K562 (cell line): ENCODE measurements at regions not wholly inside any gene's neighbourhood (a gene's known extent, or its start where the extent isn't known, plus 50 kb on each side); places are given as distances from the start of the nearest gene placed in this dataset.

Experiments used
- ATAC-seq: fragments of 200-7000 bp; cut with Tn5 transposase; 3 replicates; pipeline ENCODE4 v1.9.1; 2020; ENCODE audit warnings: moderate library complexity
- BruUV-seq: library from RNA; stranded (reverse); fragments of 400-500 nt; replicated peaks from 2 replicates; lab custom pipeline; 2021; lab: Mats Ljungman, UMichigan
- CTCF ChIA-PET: fragments of 300-600 bp; formaldehyde crosslinking; extraction: SDS; loops from one replicate; lab custom pipeline; 2021; ENCODE audit warnings: low intra/inter-chr PET ratio; lab: Yijun Ruan, JAX
- POLR2A ChIA-PET: fragments of 300-600, 350-650 bp; sonication (Branson Sonifier 250); formaldehyde crosslinking; extraction: SDS; loops from one replicate; lab custom pipeline; 2021; ENCODE audit warnings: antibody characterized with exemption, inconsistent platforms; lab: Yijun Ruan, JAX
- DNase-seq, 4 experiments: peaks; one replicate each; pipeline versions ENCODE4 v3.0.0 to v3.0.0-alpha.2; 2011 to 2018; ENCODE audit warnings: low spot score in 3 of 4, mixed read lengths in 3 of 4; ENCODE audit errors: extremely low read depth in 1 of 4
- FAIRE-seq: peaks from 2 replicates; lab custom pipeline; 2011; peaks lifted over from hg19 to GRCh38; lab: Jason Lieb, UNC
- H2AFZ ChIP-seq: 2 replicates; pipeline ENCODE4 v1.6.0; 2011; ENCODE audit warnings: low read depth, low read length, control low read depth, inconsistent platforms
- H3K27ac ChIP-seq: fragments of 200-600 bp; 3 replicates; pipeline ENCODE4 v1.8.0; 2011; ENCODE audit warnings: low read depth, mild to moderate bottlenecking, control low read depth, inconsistent platforms, low read length, moderate library complexity, mixed read lengths; ENCODE audit errors: extremely low read depth
- H3K27me3 ChIP-seq, 2 experiments: fragments of 300-600 bp in 1 of 2; 2 replicates in 1 of 2; 3 replicates in 1 of 2; pipeline versions ENCODE4 v1.6.0 to v1.8.0; 2011; ENCODE audit warnings: inconsistent platforms in 2 of 2, low read length in 2 of 2, mild to moderate bottlenecking in 1 of 2, mixed read lengths in 1 of 2, moderate library complexity in 1 of 2; ENCODE audit not compliant: control insufficient read depth in 2 of 2, insufficient read depth in 2 of 2
- H3K36me3 ChIP-seq: fragments of 300-600 bp; 3 replicates; pipeline ENCODE4 v1.8.0; 2011; ENCODE audit warnings: mild to moderate bottlenecking, low read length, inconsistent platforms; ENCODE audit not compliant: control insufficient read depth, insufficient read depth
- H3K4me1 ChIP-seq, 2 experiments: fragments of 200-600 bp in 1 of 2; replicated peaks in 1 of 2; 2 replicates in 1 of 2; 3 replicates in 1 of 2; pipeline versions ENCODE4 v1.5.1 to v1.8.0; 2011; ENCODE audit warnings: inconsistent platforms in 2 of 2, low read length in 2 of 2, mild to moderate bottlenecking in 1 of 2, mixed read lengths in 1 of 2, moderate library complexity in 1 of 2; ENCODE audit not compliant: control insufficient read depth in 2 of 2, insufficient read depth in 2 of 2
- H3K4me2 ChIP-seq: 2 replicates; pipeline ENCODE4 v1.6.1; 2011; ENCODE audit warnings: low read length, control low read depth, inconsistent platforms, mixed read lengths; ENCODE audit not compliant: insufficient read depth
- H3K4me3 ChIP-seq: fragments of 200-600 bp; sonication (generic), shearing (Covaris generic); 2 replicates; pipeline ENCODE4 v1.5.1; 2016; ENCODE audit warnings: control low read depth, inconsistent platforms
- H3K79me2 ChIP-seq: fragments of 200-600 bp; 3 replicates; pipeline ENCODE4 v1.8.0; 2011; ENCODE audit warnings: low read length, inconsistent platforms; ENCODE audit not compliant: control insufficient read depth, insufficient read depth
- H3K9ac ChIP-seq, 2 experiments: 2 replicates each; pipeline versions ENCODE4 v1.6.0 to v1.6.1; 2011; ENCODE audit warnings: low read depth in 2 of 2, low read length in 2 of 2, control low read depth in 1 of 2, inconsistent platforms in 1 of 2, mild to moderate bottlenecking in 1 of 2, mixed read lengths in 1 of 2; ENCODE audit not compliant: insufficient read depth in 1 of 2
- H3K9me1 ChIP-seq: one replicate; pipeline ENCODE4 v1.6.0; 2011; ENCODE audit warnings: inconsistent platforms, mild to moderate bottlenecking, low read length, moderate library complexity; ENCODE audit not compliant: control insufficient read depth, insufficient read depth
- H3K9me3 ChIP-seq: replicated peaks from 2 replicates; pipeline ENCODE4 v1.5.1; 2011; ENCODE audit warnings: low read depth, low read length, inconsistent platforms; ENCODE audit not compliant: control insufficient read depth, insufficient read depth
- H4K20me1 ChIP-seq: replicated peaks from 2 replicates; pipeline ENCODE4 v1.6.1; 2011; ENCODE audit warnings: low read length, inconsistent platforms, mixed read lengths; ENCODE audit not compliant: control insufficient read depth, insufficient read depth
- CEBPB ChIP-seq: fragments of 450-650 bp; IDR thresholded peaks from 2 replicates; pipeline ENCODE4 v1.6.1; 2016; ENCODE audit warnings: missing genetic modification characterization, missing compliant biosample characterization
- CTBP1 ChIP-seq: fragments of 450-650 bp; IDR thresholded peaks from 2 replicates; pipeline ENCODE4 v1.6.1; 2016; ENCODE audit warnings: borderline replicate concordance
- CTCF ChIP-seq, 3 experiments: IDR thresholded peaks in 2 of 3; conservative IDR thresholded peaks in 1 of 3; 2 replicates each; pipeline ENCODE4 v1.5.1; 2011 to 2012; ENCODE audit warnings: low read length in 3 of 3, mild to moderate bottlenecking in 3 of 3, control low read depth in 2 of 3, improper control_type of control experiment in 1 of 3, inconsistent platforms in 1 of 3, low read depth in 1 of 3, mixed read lengths in 1 of 3, moderate library complexity in 1 of 3; ENCODE audit not compliant: insufficient read depth in 2 of 3
- ETS2 ChIP-seq: IDR thresholded peaks from 2 replicates; pipeline ENCODE4 v1.6.1; 2016; ENCODE audit warnings: borderline replicate concordance, missing genetic modification characterization, mild to moderate bottlenecking, moderate library complexity, missing compliant biosample characterization; ENCODE audit not compliant: poor library complexity, severe bottlenecking
- MEF2D ChIP-seq: conservative IDR thresholded peaks from 2 replicates; pipeline ENCODE4 v1.6.1; 2016; ENCODE audit warnings: low read depth, missing genetic modification characterization, missing compliant biosample characterization
- RCOR1 ChIP-seq, 2 experiments: IDR thresholded peaks; 2 replicates each; pipeline ENCODE4 v1.6.1; 2012; ENCODE audit warnings: low read depth in 2 of 2, low read length in 2 of 2, borderline replicate concordance in 1 of 2, improper control_type of control experiment in 1 of 2
- TSHZ1 ChIP-seq: fragments of 250-450 bp; sonication (Bioruptor Pico); IDR thresholded peaks from 2 replicates; pipeline ENCODE4 v1.4.0; 2020; ENCODE audit warnings: mild to moderate bottlenecking, moderate library complexity
- XRCC4 ChIP-seq: IDR thresholded peaks from one replicate; pipeline ENCODE4 v1.6.1; 2011; ENCODE audit not compliant: insufficient read depth, insufficient read length; ENCODE audit errors: extremely low read depth
- ZKSCAN8 ChIP-seq: fragments of 200-800 bp; sonication (Bioruptor generic); IDR thresholded peaks from 2 replicates; pipeline ENCODE4 v1.6.1; 2016; ENCODE audit warnings: missing genetic modification characterization, missing compliant biosample characterization
- ZNF644 ChIP-seq: fragments of 200-800 bp; sonication (Bioruptor generic); IDR thresholded peaks from 2 replicates; pipeline ENCODE4 v1.6.1; 2016; ENCODE audit warnings: low read depth, missing genetic modification characterization, missing compliant biosample characterization
- ZNF76 ChIP-seq: fragments of 250-450 bp; sonication (Bioruptor Pico); IDR thresholded peaks from 2 replicates; pipeline ENCODE4 v1.4.0; 2020; ENCODE audit warnings: mild to moderate bottlenecking, moderate library complexity, borderline replicate concordance
- WGBS: fragments of 100-300 bp; shearing (Covaris generic); methylation state at CpG from one replicate; pipeline ENCODE4 v1.1.6; 2016; ENCODE audit warnings: low coverage, mixed read lengths; ENCODE audit not compliant: insufficient coverage; ENCODE audit errors: missing lambda C conversion rate; 5-methylcytosine and 5-hydroxymethylcytosine counted together
- in situ Hi-C: fragments of 300-500 bp; cut with MboI; formaldehyde crosslinking; loops from 4 replicates; pipeline ENCODE4 v1.15.0; 2018; ENCODE audit warnings: inconsistent platforms, mixed read lengths
- intact Hi-C: fragments of 100-400 bp; cut with micrococcal nuclease; formaldehyde crosslinking; loops from 2 replicates; pipeline ENCODE4 v1.14.2; 2022
- TF ChIP-seq, protein P1 (sequence below): IDR thresholded peaks from 2 replicates; pipeline ENCODE4 v1.6.1; 2011; ENCODE audit warnings: borderline replicate concordance, low read depth, mild to moderate bottlenecking, moderate library complexity, low read length; ENCODE audit not compliant: insufficient read depth, poor library complexity, severe bottlenecking

- in situ Hi-C loops = no loop called here
- FAIRE-seq (peak; percentile 94), DNase-seq (peak; percentile 24 to 70 (median 46)), ATAC-seq (peak; percentile 99)
- Histone ChIP-seq H3K4me3 (no peak overlapping the region), H3K9me1 (no peaks in the 10 kb centered on the region), H3K4me2 (no peak overlapping the region), H3K27ac (no peak overlapping the region), H3K9me3 (no peaks in the 10 kb centered on the region), H3K27me3 (peaks cover 0 to 5% of the 10 kb centered on the region in 2 experiments; a peak in 3 of 5 replicates), H3K4me1 (no peaks in the 10 kb centered on the region), H3K36me3 (no peaks in the 10 kb centered on the region), H3K9ac (no peak overlapping the region), H3K79me2 (no peaks in the 10 kb centered on the region), H2AFZ (no peak overlapping the region; the same call in 1 of the 2 replicates), H4K20me1 (no peaks in the 10 kb centered on the region)
- ChIA-PET POLR2A (interaction anchor here (0.6 to 0.9 kb wide), 2 partner anchors 9 to 15 kb away, joined by 3 read pairs; no protein-coding TSS in a partner anchor), CTCF (no interaction called here)
- WGBS = 17% methylated on average over 3 of the region's 3 CpGs
- BruUV-seq = no TSS peak
- intact Hi-C loops = loop anchor here (5.0 to 10.0 kb wide), 2 partner anchors 243 to 355 kb away; partner anchors contain the start of gene IVNS1ABP
- TF ChIP-seq RCOR1 (IDR thresholded peaks at IDR 0.05; ENCODE audit: borderline replicate concordance in 1 of 2, low read depth in 2 of 2, low read length in 2 of 2) = 0 out of 4 replicates have a peak, but pooled peaks of 1 of the 2 experiments have one; percentile 25
- TF ChIP-seq CTBP1 = peak; percentile 63
- TF ChIP-seq XRCC4 = no peak
- TF ChIP-seq ZKSCAN8 (CRISPR knock-in tag) = 0 out of 2 replicates have a peak, but pooled peaks have one; percentile 35
- no peak for TF ChIP-seq TSHZ1 (CRISPR knock-in tag)
- TF ChIP-seq MEF2D (tag) = no peak
- peak; percentile 57 to 67 (median 65) for TF ChIP-seq CTCF (IDR thresholded peaks at IDR 0.05 in 2 of 3, conservative IDR thresholded peaks at IDR 0.05 in 1 of 3; ENCODE audit: insufficient read depth in 2 of 3, low read depth in 1 of 3, low read length in 3 of 3)
- no peak for TF ChIP-seq ZNF76 (CRISPR knock-in tag)
- TF ChIP-seq ZNF644 (tag) = no peak
- TF ChIP-seq, protein P1, sequence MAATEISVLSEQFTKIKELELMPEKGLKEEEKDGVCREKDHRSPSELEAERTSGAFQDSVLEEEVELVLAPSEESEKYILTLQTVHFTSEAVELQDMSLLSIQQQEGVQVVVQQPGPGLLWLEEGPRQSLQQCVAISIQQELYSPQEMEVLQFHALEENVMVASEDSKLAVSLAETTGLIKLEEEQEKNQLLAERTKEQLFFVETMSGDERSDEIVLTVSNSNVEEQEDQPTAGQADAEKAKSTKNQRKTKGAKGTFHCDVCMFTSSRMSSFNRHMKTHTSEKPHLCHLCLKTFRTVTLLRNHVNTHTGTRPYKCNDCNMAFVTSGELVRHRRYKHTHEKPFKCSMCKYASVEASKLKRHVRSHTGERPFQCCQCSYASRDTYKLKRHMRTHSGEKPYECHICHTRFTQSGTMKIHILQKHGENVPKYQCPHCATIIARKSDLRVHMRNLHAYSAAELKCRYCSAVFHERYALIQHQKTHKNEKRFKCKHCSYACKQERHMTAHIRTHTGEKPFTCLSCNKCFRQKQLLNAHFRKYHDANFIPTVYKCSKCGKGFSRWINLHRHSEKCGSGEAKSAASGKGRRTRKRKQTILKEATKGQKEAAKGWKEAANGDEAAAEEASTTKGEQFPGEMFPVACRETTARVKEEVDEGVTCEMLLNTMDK = peak; percentile 70
- TF ChIP-seq ETS2 (tag) = no peak
- peak; percentile 25; the same call in 1 of the 2 replicates for TF ChIP-seq CEBPB (tag)
Observed at GRCh38 chr1:185559684-185560331, 174.4 kb upstream of the HMCN1 start.
